ENCODE measurements at regions not wholly inside any gene's neighbourhood (a gene's known extent, or its start where the extent isn't known, plus 50 kb on each side); places are given as distances from the start of the nearest gene placed in this dataset.
"Not testable (repeated sequence)": the region's sequence is repeated elsewhere in the genome, so short reads cannot be mapped to it uniquely, and the experiment has no call there.

DNA sequence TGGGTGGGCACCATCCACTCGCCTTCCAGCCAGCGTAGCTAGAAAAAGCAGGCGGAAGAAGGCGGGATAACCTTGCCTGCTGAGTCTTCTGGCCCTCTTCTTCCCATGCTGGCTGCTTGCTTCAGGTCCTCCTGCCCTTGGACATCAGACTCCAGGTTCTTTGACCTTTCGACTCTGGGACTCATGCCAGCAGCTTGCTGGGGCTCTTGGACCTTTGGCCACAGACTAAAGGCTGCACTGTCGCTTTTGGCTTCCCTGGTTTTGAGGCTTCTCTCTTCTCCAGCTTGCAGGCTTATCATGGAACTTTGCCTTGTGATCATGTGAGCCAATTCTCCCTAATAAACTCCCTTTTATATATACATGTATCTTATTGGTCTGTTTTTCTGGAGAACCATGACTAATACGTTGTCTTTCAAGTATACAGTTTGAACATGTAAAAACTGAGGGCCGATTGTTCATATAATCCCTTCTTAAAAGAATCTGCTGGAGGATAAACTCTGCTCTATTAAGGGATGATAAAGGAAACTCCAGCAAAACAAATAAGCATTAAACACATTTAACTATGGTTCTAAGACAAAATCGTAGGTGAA is 116.6 kb upstream of the LCORL start:
- no peak overlapping the region for H3K9ac ChIP-seq (ENCODE audit: low read length)
- no peaks in the 10 kb centered on the region for H3K4me1 ChIP-seq (ENCODE audit: insufficient read depth, low read length)

DNA sequence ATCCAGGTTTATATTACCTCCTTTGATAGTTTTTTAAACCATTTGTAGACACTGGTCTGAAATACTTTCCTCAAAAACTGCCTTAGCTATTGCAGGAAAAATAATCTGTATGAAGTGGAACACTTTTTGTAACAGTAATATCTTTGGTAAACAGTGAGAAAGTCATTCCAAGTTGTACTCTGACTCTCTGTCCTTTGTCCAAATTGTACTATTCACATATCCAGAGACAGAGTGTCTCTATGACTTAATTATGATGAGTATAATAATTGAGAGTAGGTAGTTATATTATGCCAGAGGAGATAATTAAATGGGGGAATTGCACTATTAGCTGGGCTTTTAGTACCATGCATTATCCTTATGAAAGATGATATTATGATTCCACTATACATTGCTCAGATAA is 112.6 kb upstream of the LCORL start:
- no peak overlapping the region for H3K9ac ChIP-seq (ENCODE audit: low read length)
- H3K27ac ChIP-seq (ENCODE audit: low read depth, low read length) = no peak overlapping the region
- H3K9me3 ChIP-seq (ENCODE audit: low read length) = no peaks in the 10 kb centered on the region
- H3K4me3 ChIP-seq (ENCODE audit: low read depth in 1 of 2, low read length in 2 of 2) = no peak overlapping the region
- H3K4me1 ChIP-seq (ENCODE audit: insufficient read depth, low read length) = no peaks in the 10 kb centered on the region
- H3K27me3 ChIP-seq (ENCODE audit: control insufficient read depth in 1 of 2, insufficient read depth in 2 of 2, low read length in 2 of 2) = no peaks in the 10 kb centered on the region
- H3K36me3 ChIP-seq (ENCODE audit: insufficient read depth, low read length) = no peaks in the 10 kb centered on the region

More for the DNA sequence above, 116.6 kb upstream of the LCORL start:
- Histone ChIP-seq H3K27ac (ENCODE audit: low read depth, low read length) (no peak overlapping the region), H3K27me3 (ENCODE audit: control insufficient read depth in 1 of 2, insufficient read depth in 2 of 2, low read length in 2 of 2) (no peaks in the 10 kb centered on the region), H3K36me3 (ENCODE audit: insufficient read depth, low read length) (no peaks in the 10 kb centered on the region), H3K9me3 (ENCODE audit: low read length) (no peaks in the 10 kb centered on the region), H3K4me3 (ENCODE audit: low read depth in 1 of 2, low read length in 2 of 2) (no peak overlapping the region)

DNA sequence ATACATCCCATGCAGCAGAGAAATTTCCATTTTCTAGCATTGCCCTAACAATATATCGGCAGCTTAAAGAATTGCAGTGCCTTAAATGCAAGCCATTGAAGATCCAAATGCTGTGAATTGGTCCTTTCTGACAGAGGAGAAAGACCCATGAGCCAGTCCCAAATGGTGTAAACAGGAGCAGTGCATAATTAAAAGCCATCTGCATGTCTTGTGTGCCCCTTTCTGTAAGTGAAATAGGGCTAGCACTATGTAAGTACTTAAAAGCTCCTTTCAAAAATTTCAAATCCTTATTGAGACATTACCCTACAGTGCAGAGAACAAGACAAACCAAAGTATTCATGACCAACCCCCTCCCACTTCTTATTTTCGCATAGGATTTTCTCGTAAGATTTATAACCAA is 108.7 kb upstream of the LCORL start:
- H3K27ac ChIP-seq (ENCODE audit: low read depth, low read length) = no peak overlapping the region
- H3K27me3 ChIP-seq (ENCODE audit: control insufficient read depth in 1 of 2, insufficient read depth in 2 of 2, low read length in 2 of 2) = no peaks in the 10 kb centered on the region
- H3K4me3 ChIP-seq (ENCODE audit: low read depth in 1 of 2, low read length in 2 of 2) = no peak overlapping the region
- H3K9me3 ChIP-seq (ENCODE audit: low read length) = no peaks in the 10 kb centered on the region
- H3K4me1 ChIP-seq (ENCODE audit: insufficient read depth, low read length) = no peaks in the 10 kb centered on the region
- no peak overlapping the region for H3K9ac ChIP-seq (ENCODE audit: low read length)
- no peaks in the 10 kb centered on the region for H3K36me3 ChIP-seq (ENCODE audit: insufficient read depth, low read length)

DNA sequence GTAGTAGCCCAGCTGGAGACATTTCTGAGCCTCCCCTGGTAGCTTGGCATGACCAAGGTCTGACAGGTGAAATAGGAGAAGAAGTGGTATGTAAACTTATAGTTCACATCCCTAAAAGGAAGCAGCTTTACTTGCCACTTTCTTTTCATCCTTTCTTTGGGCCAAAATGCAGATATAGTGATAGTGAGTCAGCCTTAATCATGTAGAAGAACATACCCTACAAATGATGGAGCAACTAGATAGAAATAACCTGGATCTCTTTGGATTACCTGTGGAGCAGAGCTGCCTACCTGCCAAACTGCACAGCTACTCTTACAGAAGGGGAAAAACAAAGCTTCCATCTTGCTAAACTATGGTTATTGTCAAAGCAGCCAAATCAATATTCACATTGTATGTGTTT is 106.7 kb upstream of the LCORL start:
- no peak overlapping the region for H3K27ac ChIP-seq (ENCODE audit: low read depth, low read length)
- H3K9ac ChIP-seq (ENCODE audit: low read length) = no peak overlapping the region
- H3K4me1 ChIP-seq (ENCODE audit: insufficient read depth, low read length) = no peaks in the 10 kb centered on the region
- H3K27me3 ChIP-seq (ENCODE audit: control insufficient read depth in 1 of 2, insufficient read depth in 2 of 2, low read length in 2 of 2) = no peaks in the 10 kb centered on the region
- H3K9me3 ChIP-seq (ENCODE audit: low read length) = no peaks in the 10 kb centered on the region
- H3K4me3 ChIP-seq (ENCODE audit: low read depth in 1 of 2, low read length in 2 of 2) = no peak overlapping the region
- H3K36me3 ChIP-seq (ENCODE audit: insufficient read depth, low read length) = no peaks in the 10 kb centered on the region

DNA sequence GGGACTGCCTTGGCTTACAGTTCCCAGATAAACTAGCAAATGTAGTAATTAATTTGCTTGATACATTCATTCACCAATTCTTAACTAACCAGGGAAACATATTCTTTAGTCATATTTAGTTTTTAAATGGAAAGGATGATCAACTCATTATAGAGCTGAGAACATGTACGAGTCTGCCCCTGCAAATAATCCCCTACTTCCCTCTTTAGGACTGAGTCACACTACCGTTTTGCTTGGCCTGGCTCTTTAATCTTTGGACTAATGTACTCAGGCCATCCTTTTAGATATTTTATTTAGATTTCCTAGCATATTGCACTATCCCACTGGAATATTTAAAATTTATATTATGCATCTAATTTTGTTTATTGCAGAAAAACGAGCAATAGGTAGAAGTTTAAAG is 105.5 kb upstream of the LCORL start:
- H3K27ac ChIP-seq (ENCODE audit: low read depth, low read length) = no peak overlapping the region
- H3K9ac ChIP-seq (ENCODE audit: low read length) = no peak overlapping the region
- H3K9me3 ChIP-seq (ENCODE audit: low read length) = no peaks in the 10 kb centered on the region
- H3K27me3 ChIP-seq (ENCODE audit: control insufficient read depth in 1 of 2, insufficient read depth in 2 of 2, low read length in 2 of 2) = no peaks in the 10 kb centered on the region
- H3K36me3 ChIP-seq (ENCODE audit: insufficient read depth, low read length) = no peaks in the 10 kb centered on the region
- H3K4me1 ChIP-seq (ENCODE audit: insufficient read depth, low read length) = no peaks in the 10 kb centered on the region
- H3K4me3 ChIP-seq (ENCODE audit: low read depth in 1 of 2, low read length in 2 of 2) = no peak overlapping the region

DNA sequence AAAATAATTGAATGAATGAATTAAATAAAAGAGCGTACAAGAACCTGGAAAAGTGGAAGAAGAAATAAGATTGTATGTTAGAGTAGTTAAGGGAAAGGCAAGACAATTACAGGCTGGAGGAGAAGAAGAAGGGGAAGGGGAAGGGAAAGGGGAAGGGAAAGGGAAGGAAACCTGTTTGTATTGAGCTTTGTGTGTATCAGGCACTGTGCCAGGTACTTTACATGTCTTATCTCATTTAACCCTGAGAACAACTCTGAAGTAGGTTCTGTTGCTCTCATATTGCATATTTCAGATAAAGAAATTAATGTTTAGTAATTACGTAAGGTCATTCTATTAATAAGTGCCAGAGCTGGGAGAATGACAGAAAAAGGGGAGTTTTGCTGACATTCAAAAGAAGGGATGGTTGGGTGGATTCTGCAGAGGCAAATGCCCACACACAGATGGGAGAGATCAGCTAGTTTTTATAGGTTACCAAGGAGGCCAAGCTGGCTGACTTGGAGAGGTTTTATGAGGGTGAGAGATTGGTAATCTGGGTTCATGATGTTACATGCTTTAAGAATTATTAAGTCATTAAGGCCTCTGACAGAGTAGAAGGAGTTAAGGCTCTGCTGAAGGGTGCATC is 92.3 kb upstream of the LCORL start:
- no peak overlapping the region for H3K4me3 ChIP-seq (ENCODE audit: low read depth in 1 of 2, low read length in 2 of 2)
- no peak overlapping the region for H3K9ac ChIP-seq (ENCODE audit: low read length)
- H3K27ac ChIP-seq (ENCODE audit: low read depth, low read length) = no peak overlapping the region
- no peaks in the 10 kb centered on the region for H3K27me3 ChIP-seq (ENCODE audit: control insufficient read depth in 1 of 2, insufficient read depth in 2 of 2, low read length in 2 of 2)
- no peaks in the 10 kb centered on the region for H3K9me3 ChIP-seq (ENCODE audit: low read length)
- no peaks in the 10 kb centered on the region for H3K36me3 ChIP-seq (ENCODE audit: insufficient read depth, low read length)
- no peaks in the 10 kb centered on the region for H3K4me1 ChIP-seq (ENCODE audit: insufficient read depth, low read length)

DNA sequence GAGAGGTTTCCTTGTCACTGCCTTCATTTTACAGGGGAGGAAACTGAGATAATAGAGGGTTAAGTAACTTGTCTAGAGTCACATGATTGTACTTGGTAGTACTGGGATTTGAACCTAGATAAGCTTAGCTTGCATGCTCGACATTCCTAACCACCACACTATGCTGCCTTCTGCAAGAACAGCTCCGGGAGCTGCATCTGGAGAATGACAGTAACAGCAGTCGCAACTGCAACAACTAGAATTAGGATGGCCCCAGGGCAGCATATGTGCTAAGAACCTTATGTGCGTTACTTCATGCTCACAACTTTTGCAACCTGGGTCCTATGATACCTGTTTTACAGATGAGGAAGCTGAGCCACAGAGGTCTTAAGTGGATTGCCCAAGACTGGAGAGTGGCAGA is 89.5 kb upstream of the LCORL start:
- H3K27ac ChIP-seq (ENCODE audit: low read depth, low read length) = no peak overlapping the region
- H3K36me3 ChIP-seq (ENCODE audit: insufficient read depth, low read length) = no peaks in the 10 kb centered on the region
- no peaks in the 10 kb centered on the region for H3K4me1 ChIP-seq (ENCODE audit: insufficient read depth, low read length)
- no peaks in the 10 kb centered on the region for H3K27me3 ChIP-seq (ENCODE audit: control insufficient read depth in 1 of 2, insufficient read depth in 2 of 2, low read length in 2 of 2)
- H3K9me3 ChIP-seq (ENCODE audit: low read length) = no peaks in the 10 kb centered on the region
- no peak overlapping the region for H3K4me3 ChIP-seq (ENCODE audit: low read depth in 1 of 2, low read length in 2 of 2)
- H3K9ac ChIP-seq (ENCODE audit: low read length) = no peak overlapping the region

DNA sequence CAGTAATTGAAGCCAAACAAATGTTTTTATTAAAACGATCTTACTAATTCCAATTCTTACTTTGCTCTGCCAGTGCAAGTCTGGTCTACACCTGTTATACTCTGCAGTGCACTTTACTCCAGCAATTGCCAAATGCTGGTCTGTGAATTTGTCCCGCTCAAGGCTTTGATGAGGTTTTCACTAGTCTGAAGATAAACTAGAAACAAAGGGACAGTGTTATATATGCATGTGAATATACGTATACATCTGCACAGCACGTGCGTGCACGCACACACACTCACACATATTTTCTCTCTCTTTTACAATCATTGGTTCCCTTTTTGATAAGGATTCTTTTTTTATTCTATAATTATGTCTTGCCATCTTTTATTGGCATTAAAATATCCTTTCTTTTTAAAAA is 88.5 kb upstream of the LCORL start:
- H3K27me3 ChIP-seq (ENCODE audit: control insufficient read depth in 1 of 2, insufficient read depth in 2 of 2, low read length in 2 of 2) = no peaks in the 10 kb centered on the region
- H3K4me3 ChIP-seq (ENCODE audit: low read depth in 1 of 2, low read length in 2 of 2) = no peak overlapping the region
- no peaks in the 10 kb centered on the region for H3K36me3 ChIP-seq (ENCODE audit: insufficient read depth, low read length)
- no peak overlapping the region for H3K27ac ChIP-seq (ENCODE audit: low read depth, low read length)
- H3K4me1 ChIP-seq (ENCODE audit: insufficient read depth, low read length) = no peaks in the 10 kb centered on the region
- no peak overlapping the region for H3K9ac ChIP-seq (ENCODE audit: low read length)
- H3K9me3 ChIP-seq (ENCODE audit: low read length) = no peaks in the 10 kb centered on the region

DNA sequence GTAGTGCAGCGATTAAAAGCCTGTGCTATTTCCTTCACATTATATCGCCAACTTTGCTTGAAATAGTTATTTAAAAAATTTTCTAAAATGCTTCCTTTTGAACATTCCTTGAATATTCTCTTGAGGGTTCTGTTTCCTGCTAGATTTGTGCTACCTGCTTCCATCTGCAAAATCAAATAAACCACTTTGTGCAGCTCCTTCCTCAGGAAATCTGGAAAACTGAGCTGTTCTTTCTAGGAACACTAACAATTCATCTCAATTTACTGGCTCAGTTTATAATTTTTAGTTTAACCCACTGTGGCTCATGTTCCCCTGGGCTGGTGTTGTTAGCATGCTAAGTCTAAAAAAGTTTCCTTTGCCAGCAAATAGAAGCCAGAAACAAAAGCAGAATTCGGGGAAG is 88.1 kb upstream of the LCORL start:
- H3K27ac ChIP-seq (ENCODE audit: low read depth, low read length) = no peak overlapping the region
- no peak overlapping the region for H3K9ac ChIP-seq (ENCODE audit: low read length)
- no peak overlapping the region for H3K4me3 ChIP-seq (ENCODE audit: low read depth in 1 of 2, low read length in 2 of 2)
- H3K27me3 ChIP-seq (ENCODE audit: control insufficient read depth in 1 of 2, insufficient read depth in 2 of 2, low read length in 2 of 2) = no peaks in the 10 kb centered on the region
- no peaks in the 10 kb centered on the region for H3K4me1 ChIP-seq (ENCODE audit: insufficient read depth, low read length)
- no peaks in the 10 kb centered on the region for H3K9me3 ChIP-seq (ENCODE audit: low read length)
- H3K36me3 ChIP-seq (ENCODE audit: insufficient read depth, low read length) = no peaks in the 10 kb centered on the region

DNA sequence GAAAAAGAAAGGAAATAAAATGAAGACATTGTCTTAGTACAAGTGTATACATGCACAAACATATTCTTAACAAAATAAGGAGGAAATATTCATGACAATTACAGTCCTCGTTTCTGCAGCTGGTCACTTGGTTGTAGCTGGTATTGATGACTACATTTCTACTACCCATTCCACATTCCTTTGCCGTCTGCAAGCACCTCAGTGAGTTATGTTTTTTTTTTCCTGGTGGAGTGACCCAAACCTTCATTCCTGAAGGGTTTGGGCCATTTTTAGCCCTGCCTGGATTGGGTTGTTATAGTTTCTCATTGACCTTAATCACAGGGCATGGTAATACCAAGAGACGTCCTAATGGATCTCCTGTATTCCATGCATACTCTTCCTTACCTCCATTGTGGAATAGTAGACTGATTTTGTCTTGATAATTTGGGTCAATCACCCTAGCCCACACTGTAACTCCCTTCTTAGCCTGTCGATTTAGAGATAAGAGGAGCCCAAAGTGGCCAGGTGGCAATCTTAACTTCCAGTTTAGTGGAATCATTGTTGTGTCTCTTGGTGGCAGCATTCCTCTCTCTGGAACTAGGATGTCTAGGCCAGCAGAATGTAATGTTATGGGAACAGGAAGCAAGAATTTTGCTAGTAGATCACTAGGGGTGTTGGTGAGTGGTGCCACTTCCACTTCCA is 86.4 kb upstream of the LCORL start:
- H3K4me1 ChIP-seq (ENCODE audit: insufficient read depth, low read length); H3K9ac ChIP-seq (ENCODE audit: low read length); H3K9me3 ChIP-seq (ENCODE audit: low read length); H3K27me3 ChIP-seq (ENCODE audit: control insufficient read depth in 1 of 2, insufficient read depth in 2 of 2, low read length in 2 of 2); H3K4me3 ChIP-seq (ENCODE audit: low read depth in 1 of 2, low read length in 2 of 2); H3K27ac ChIP-seq (ENCODE audit: low read depth, low read length); H3K36me3 ChIP-seq (ENCODE audit: insufficient read depth, low read length): not testable (repeated sequence)

DNA sequence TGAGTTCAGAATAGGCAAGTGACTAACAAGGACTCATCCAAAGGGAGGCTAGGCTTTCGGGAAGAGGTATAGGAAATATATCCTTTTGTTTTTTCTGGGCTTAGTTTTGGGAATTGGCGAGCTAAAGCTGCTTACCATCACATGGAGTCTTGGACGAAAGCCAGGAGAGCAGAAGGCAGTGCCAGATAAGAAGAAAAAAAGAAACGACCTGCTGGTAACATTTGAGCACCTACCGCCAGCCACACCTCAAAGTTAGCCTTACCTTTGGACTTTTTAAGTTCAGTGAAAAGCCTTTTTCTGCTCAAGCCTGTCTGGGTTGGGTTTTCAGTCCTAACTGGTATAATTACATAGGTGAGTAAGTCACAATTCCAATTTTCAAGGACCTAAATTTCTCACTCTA is 85.1 kb upstream of the LCORL start:
- Histone ChIP-seq H3K4me3 (ENCODE audit: low read depth in 1 of 2, low read length in 2 of 2) (no peak overlapping the region), H3K4me1 (ENCODE audit: insufficient read depth, low read length) (no peaks in the 10 kb centered on the region), H3K27ac (ENCODE audit: low read depth, low read length) (no peak overlapping the region), H3K27me3 (ENCODE audit: control insufficient read depth in 1 of 2, insufficient read depth in 2 of 2, low read length in 2 of 2) (no peaks in the 10 kb centered on the region), H3K9ac (ENCODE audit: low read length) (no peak overlapping the region), H3K36me3 (ENCODE audit: insufficient read depth, low read length) (no peaks in the 10 kb centered on the region), H3K9me3 (ENCODE audit: low read length) (no peaks in the 10 kb centered on the region)
